Uterus (tissue), 2 donors: ENCODE measurements at regions not wholly inside any gene's neighbourhood (a gene's known extent, or its start where the extent isn't known, plus 50 kb on each side); places are given as distances from the start of the nearest gene placed in this dataset.

ENCODE experiments used
- POLR2A ChIP-seq, 2 donors: fragments of 450-650 bp; IDR thresholded peaks; one replicate each; pipeline ENCODE4 v1.6.1; 2016; ENCODE audit warnings: antibody characterized with exemption in 2 of 2, mild to moderate bottlenecking in 1 of 2, moderate library complexity in 1 of 2
- TF ChIP-seq, protein P1 (sequence below), 4 experiments: fragments of 200-600 bp in 2 of 4; fragments of 450-650 bp in 2 of 4; sonication (generic) in 2 of 4; IDR thresholded peaks; one replicate each; pipeline ENCODE4 v1.5.1; 2016 to 2019; ENCODE audit warnings: antibody characterized with exemption in 4 of 4, mild to moderate bottlenecking in 2 of 4, moderate library complexity in 1 of 4

DNA sequence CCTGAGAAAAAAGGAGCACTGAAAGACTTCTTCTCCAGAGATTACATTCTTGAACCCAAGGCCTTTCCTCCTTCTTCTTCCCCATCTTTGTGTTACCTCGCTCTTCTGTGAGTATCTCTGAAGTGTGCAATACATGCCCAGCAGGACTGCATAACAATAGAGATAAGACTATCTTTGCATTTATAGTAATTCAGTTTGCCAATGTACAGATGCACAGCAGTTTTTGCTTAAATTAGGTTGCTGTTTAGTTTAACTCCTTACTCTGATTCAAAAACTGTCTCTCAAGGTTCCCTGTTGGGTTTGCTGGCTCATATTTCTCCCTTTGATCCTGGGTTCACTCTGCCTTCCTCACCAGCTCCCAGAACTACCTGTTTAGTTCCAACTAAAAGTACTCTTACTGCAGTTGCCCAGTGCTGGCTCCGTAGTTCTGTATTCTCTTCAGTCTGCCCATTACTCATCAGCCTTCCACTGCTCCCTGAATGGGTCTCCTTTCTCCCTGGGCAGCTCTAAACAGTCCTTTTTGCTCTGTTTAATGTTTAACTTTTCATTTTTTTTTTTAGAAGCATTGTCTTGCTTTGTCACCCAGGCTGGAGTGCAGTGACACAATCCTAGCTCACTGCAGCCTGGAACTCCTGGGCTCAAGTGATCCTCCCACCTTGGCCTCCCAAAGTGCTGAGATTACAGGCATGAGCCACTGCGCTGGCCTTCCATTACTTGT is 180.6 kb upstream of the CAND1 start:
- TF ChIP-seq, protein P1, sequence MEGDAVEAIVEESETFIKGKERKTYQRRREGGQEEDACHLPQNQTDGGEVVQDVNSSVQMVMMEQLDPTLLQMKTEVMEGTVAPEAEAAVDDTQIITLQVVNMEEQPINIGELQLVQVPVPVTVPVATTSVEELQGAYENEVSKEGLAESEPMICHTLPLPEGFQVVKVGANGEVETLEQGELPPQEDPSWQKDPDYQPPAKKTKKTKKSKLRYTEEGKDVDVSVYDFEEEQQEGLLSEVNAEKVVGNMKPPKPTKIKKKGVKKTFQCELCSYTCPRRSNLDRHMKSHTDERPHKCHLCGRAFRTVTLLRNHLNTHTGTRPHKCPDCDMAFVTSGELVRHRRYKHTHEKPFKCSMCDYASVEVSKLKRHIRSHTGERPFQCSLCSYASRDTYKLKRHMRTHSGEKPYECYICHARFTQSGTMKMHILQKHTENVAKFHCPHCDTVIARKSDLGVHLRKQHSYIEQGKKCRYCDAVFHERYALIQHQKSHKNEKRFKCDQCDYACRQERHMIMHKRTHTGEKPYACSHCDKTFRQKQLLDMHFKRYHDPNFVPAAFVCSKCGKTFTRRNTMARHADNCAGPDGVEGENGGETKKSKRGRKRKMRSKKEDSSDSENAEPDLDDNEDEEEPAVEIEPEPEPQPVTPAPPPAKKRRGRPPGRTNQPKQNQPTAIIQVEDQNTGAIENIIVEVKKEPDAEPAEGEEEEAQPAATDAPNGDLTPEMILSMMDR (IDR thresholded peaks at IDR 0.05), result no peak
- no peak for TF ChIP-seq POLR2A (IDR thresholded peaks at IDR 0.05)
